HepG2 (cell line): ENCODE measurements at regions not wholly inside any gene's neighbourhood (a gene's known extent, or its start where the extent isn't known, plus 50 kb on each side); places are given as distances from the start of the nearest gene placed in this dataset.
A peak's percentile ranks its signal among the peaks of the same experiment; 100 is the strongest.

Experiments used
- CAMTA2 ChIP-seq: sonication (generic); formaldehyde crosslinking; IDR thresholded peaks from 2 replicates; pipeline ENCODE4 v1.4.0; 2020; ENCODE audit warnings: mild to moderate bottlenecking, missing genetic modification reagents, borderline replicate concordance
- CEBPG ChIP-seq: IDR thresholded peaks from 2 replicates; pipeline ENCODE4 v1.6.1; 2016
- GABPA ChIP-seq, 2 experiments: IDR thresholded peaks; 2 replicates each; pipeline ENCODE4 v1.6.1; 2011 to 2016; ENCODE audit warnings: low read depth in 2 of 2, low read length in 1 of 2, missing biosample characterization in 1 of 2, missing genetic modification characterization in 1 of 2
- KLF16 ChIP-seq, 2 experiments: sonication (generic) in 1 of 2; formaldehyde crosslinking in 1 of 2; IDR thresholded peaks; 2 replicates each; pipeline versions ENCODE4 v1.6.1 to v1.8.0; 2016 to 2023; ENCODE audit warnings: missing genetic modification reagents in 2 of 2, missing compliant biosample characterization in 1 of 2
- KLF9 ChIP-seq: IDR thresholded peaks from 2 replicates; pipeline ENCODE4 v1.6.1; 2016; ENCODE audit warnings: low read depth
- MIER3 ChIP-seq: IDR thresholded peaks from 2 replicates; pipeline ENCODE4 v1.6.1; 2016; ENCODE audit warnings: missing compliant biosample characterization, borderline replicate concordance
- ZNF333 ChIP-seq: sonication (generic); formaldehyde crosslinking; IDR thresholded peaks from 2 replicates; pipeline ENCODE4 v1.4.0; 2020; ENCODE audit warnings: mild to moderate bottlenecking, missing genetic modification reagents, borderline replicate concordance
- ZNF335 ChIP-seq: sonication (generic); formaldehyde crosslinking; IDR thresholded peaks from 2 replicates; pipeline ENCODE4 v1.4.0; 2020; ENCODE audit warnings: missing genetic modification reagents
- ZNF598 ChIP-seq: sonication (generic); formaldehyde crosslinking; IDR thresholded peaks from 2 replicates; pipeline ENCODE4 v1.5.1; 2020; ENCODE audit warnings: mild to moderate bottlenecking, missing genetic modification reagents, borderline replicate concordance
- ZNF619 ChIP-seq: sonication (generic); formaldehyde crosslinking; IDR thresholded peaks from 2 replicates; pipeline ENCODE4 v1.4.0; 2020; ENCODE audit warnings: mild to moderate bottlenecking, missing genetic modification reagents
- ZNF841 ChIP-seq: sonication (generic); formaldehyde crosslinking; IDR thresholded peaks from 2 replicates; pipeline ENCODE4 v1.8.1; 2023; ENCODE audit warnings: missing genetic modification reagents, borderline replicate concordance
- TF ChIP-seq, protein P1 (sequence below): sonication (generic); formaldehyde crosslinking; IDR thresholded peaks from 2 replicates; pipeline ENCODE4 v1.4.0; 2020; ENCODE audit warnings: missing genetic modification reagents
- TF ChIP-seq, protein P2 (sequence below): sonication (generic); formaldehyde crosslinking; IDR thresholded peaks from 2 replicates; pipeline ENCODE4 v1.8.0; 2022; ENCODE audit warnings: mild to moderate bottlenecking, missing genetic modification reagents
- TF ChIP-seq, protein P3 (sequence below): IDR thresholded peaks from 2 replicates; pipeline ENCODE4 v1.6.1; 2016; ENCODE audit warnings: missing biosample characterization, missing genetic modification reagents, low read depth
- TF ChIP-seq, protein P4 (sequence below): sonication (generic); formaldehyde crosslinking; IDR thresholded peaks from 2 replicates; pipeline ENCODE4 v1.4.0; 2020; ENCODE audit warnings: mild to moderate bottlenecking, missing genetic modification reagents

DNA sequence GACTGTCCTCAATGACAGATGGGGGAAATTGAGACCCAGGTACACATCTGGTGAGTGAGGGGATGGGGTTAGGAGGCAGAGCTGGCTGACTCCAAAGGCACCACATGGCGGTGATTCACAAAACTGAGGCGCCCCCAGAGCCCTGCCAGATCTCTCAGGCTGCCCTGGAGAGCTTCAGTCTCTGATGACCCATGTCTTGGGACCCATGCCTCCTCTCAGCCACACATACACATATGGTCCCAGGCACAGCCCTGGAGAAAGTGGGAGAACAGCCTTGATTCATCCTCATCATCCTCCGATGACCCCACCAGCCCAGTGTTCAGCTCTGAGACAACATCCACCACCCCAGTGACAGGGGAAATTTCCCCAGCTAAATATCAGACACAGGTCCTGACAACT, 426.0 kb downstream of the RPS24 start (continued):
- TF ChIP-seq CEBPG (CRISPR knock-in tag) (no peak), MIER3 (CRISPR knock-in tag) (no peak), ZNF333 (CRISPR knock-in tag) (no peak), GABPA (IDR thresholded peaks at IDR 0.05; ENCODE audit: low read depth, low read length) (no peak), GABPA (CRISPR knock-in tag; IDR thresholded peaks at IDR 0.05; ENCODE audit: low read depth) (no peak), CAMTA2 (CRISPR knock-in tag) (no peak), ZNF619 (CRISPR knock-in tag) (0 out of 2 replicates have a peak, but pooled peaks have one; percentile 69), KLF9 (no peak), ZNF841 (CRISPR knock-in tag) (no peak), ZNF598 (CRISPR knock-in tag) (peak; percentile 63; the same call in 1 of the 2 replicates), ZNF335 (CRISPR knock-in tag) (0 out of 2 replicates have a peak, but pooled peaks have one; percentile 14), KLF16 (CRISPR knock-in tag; IDR thresholded peaks at IDR 0.05) (no peak)
- TF ChIP-seq, protein P1, sequence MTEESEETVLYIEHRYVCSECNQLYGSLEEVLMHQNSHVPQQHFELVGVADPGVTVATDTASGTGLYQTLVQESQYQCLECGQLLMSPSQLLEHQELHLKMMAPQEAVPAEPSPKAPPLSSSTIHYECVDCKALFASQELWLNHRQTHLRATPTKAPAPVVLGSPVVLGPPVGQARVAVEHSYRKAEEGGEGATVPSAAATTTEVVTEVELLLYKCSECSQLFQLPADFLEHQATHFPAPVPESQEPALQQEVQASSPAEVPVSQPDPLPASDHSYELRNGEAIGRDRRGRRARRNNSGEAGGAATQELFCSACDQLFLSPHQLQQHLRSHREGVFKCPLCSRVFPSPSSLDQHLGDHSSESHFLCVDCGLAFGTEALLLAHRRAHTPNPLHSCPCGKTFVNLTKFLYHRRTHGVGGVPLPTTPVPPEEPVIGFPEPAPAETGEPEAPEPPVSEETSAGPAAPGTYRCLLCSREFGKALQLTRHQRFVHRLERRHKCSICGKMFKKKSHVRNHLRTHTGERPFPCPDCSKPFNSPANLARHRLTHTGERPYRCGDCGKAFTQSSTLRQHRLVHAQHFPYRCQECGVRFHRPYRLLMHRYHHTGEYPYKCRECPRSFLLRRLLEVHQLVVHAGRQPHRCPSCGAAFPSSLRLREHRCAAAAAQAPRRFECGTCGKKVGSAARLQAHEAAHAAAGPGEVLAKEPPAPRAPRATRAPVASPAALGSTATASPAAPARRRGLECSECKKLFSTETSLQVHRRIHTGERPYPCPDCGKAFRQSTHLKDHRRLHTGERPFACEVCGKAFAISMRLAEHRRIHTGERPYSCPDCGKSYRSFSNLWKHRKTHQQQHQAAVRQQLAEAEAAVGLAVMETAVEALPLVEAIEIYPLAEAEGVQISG (CRISPR knock-in tag) = no peak
- TF ChIP-seq, protein P2, sequence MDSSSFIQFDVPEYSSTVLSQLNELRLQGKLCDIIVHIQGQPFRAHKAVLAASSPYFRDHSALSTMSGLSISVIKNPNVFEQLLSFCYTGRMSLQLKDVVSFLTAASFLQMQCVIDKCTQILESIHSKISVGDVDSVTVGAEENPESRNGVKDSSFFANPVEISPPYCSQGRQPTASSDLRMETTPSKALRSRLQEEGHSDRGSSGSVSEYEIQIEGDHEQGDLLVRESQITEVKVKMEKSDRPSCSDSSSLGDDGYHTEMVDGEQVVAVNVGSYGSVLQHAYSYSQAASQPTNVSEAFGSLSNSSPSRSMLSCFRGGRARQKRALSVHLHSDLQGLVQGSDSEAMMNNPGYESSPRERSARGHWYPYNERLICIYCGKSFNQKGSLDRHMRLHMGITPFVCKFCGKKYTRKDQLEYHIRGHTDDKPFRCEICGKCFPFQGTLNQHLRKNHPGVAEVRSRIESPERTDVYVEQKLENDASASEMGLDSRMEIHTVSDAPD (CRISPR knock-in tag) = 0 out of 2 replicates have a peak, but pooled peaks have one; percentile 13
- TF ChIP-seq, protein P3, sequence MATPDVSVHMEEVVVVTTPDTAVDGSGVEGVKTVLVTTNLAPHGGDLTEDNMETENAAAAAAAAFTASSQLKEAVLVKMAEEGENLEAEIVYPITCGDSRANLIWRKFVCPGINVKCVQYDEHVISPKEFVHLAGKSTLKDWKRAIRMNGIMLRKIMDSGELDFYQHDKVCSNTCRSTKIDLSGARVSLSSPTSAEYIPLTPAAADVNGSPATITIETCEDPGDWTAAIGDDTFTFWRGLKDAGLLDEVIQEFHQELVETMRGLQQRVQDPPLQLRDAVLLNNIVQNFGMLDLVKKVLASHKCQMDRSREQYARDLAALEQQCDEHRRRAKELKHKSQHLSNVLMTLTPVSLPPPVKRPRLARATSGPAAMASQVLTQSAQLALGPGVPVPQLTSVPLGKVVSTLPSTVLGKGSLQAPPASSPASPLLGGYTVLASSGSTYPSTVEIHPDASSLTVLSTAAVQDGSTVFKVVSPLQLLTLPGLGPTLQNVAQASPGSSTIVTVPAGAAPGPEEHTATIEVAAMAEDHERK (CRISPR knock-in tag) = no peak
- TF ChIP-seq, protein P4, sequence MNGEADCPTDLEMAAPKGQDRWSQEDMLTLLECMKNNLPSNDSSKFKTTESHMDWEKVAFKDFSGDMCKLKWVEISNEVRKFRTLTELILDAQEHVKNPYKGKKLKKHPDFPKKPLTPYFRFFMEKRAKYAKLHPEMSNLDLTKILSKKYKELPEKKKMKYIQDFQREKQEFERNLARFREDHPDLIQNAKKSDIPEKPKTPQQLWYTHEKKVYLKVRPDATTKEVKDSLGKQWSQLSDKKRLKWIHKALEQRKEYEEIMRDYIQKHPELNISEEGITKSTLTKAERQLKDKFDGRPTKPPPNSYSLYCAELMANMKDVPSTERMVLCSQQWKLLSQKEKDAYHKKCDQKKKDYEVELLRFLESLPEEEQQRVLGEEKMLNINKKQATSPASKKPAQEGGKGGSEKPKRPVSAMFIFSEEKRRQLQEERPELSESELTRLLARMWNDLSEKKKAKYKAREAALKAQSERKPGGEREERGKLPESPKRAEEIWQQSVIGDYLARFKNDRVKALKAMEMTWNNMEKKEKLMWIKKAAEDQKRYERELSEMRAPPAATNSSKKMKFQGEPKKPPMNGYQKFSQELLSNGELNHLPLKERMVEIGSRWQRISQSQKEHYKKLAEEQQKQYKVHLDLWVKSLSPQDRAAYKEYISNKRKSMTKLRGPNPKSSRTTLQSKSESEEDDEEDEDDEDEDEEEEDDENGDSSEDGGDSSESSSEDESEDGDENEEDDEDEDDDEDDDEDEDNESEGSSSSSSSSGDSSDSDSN = no peak
